HK-2 (cell line): ENCODE measurements at regions not wholly inside any gene's neighbourhood (a gene's known extent, or its start where the extent isn't known, plus 50 kb on each side); places are given as distances from the start of the nearest gene placed in this dataset.

Experiments used
- DNase-seq: peaks from one replicate; pipeline ENCODE4 v3.0.0-alpha.2; 2018; ENCODE audit not compliant: unreplicated experiment

DNA sequence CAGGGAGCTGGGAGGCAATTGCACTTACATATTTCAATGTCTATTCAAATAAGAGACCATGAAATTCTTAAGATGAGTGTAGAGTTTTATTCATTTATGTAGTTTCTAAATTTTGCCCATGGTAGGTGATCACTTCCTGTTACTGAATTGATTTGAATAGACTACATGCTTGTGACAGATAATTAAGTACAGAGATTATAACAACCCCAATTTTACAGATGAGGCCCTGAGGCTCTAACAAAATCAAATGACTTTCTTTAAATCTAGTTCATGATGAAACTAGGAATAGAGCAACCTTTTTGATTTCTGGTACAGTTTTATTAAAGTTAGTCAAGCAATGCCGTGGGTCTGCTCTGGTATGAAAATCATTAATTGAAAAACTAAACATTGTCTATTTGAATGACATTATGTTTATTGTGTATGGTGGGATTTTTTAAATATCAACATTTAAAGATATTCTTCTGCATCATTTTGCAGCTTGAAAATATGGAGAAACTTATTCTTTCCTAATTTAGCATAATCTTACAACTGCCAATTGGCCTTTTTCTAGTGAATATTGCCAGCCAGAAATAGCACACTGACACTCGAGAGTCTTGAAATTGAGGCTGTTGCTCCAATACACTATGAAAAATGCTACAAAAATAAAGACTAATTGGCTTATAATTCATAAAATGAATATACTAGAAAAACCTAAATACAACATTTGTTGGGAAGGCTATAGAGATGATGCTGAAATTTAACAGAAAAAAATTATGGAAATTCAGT lies 308.9 kb downstream of the SLC6A15 start:
- DNase-seq, result no peak

DNA sequence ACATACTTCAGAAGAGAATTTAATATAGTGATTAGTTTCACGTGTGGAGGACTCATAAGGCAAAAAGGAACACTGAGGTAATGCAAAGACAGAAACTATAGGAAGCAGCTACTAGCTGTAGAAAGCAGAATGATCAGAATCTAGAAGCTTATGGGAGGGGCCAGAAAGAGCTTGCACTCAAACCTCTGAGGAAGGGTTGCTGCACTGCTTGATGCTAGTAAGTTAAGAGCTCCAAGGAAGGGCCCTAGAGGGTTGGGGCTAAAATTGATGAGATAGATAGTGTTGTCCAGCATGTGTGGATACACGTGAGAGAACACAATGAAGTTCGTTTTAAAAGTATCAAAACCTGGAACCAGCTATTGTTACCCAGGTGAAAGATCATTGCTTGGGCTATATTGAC lies 311.1 kb downstream of the SLC6A15 start:
- no peak for DNase-seq

DNA sequence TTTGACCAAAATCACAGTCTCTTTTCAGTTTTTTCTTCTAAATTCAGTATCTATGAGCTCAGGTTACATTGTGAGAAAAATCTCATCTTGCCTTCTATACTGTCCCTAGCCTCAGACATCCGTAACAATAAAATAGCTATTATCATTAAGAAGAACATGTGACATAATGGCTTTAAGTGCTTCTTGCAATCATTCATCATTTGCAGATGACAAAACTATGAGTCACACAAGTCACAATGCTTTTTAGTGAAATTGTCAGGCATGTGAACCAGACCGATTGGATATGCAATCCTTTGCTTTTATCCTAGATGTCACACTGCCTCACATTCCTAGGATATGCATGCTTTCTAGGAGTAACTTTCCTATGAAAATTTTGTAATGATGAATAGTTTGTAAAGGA lies 313.1 kb downstream of the SLC6A15 start:
- DNase-seq, result no peak

DNA sequence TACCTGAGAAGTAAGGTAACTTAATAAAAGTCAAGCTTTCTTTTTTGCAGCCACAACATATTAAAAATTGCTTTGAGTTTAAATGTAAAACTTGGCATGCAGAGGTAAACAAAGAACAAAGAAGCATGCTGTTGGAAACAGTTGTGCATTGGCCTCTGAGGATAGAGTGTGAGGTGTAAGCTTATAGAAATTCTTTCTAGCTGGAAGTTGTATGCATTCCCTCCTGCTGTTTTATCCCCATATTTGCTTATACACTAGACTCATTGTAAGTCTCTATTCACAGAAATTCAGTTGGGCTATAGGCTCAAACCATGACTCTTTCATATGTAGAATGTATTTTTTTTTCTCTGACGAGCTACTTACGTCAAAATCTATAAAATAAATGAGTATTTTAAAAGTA lies 316.3 kb downstream of the SLC6A15 start:
- no peak for DNase-seq

DNA sequence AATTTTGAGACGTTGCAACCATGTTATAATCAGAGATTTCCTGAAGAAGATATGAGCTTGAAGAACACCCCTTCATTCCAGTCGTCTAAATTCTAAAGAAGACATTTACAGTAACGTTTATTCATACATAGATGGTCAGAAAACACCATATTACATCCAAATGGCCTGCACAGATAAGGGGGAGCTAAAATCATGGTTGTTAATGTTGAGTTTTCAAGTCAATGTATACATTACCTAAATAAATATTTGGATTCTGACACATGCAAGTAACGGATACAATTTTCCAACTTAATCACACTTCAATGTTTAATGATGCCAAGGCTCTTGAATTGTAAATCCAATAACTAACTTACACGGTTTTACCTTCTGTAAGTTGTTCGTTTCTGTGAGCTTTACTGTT lies 318.4 kb downstream of the SLC6A15 start:
- no peak for DNase-seq

DNA sequence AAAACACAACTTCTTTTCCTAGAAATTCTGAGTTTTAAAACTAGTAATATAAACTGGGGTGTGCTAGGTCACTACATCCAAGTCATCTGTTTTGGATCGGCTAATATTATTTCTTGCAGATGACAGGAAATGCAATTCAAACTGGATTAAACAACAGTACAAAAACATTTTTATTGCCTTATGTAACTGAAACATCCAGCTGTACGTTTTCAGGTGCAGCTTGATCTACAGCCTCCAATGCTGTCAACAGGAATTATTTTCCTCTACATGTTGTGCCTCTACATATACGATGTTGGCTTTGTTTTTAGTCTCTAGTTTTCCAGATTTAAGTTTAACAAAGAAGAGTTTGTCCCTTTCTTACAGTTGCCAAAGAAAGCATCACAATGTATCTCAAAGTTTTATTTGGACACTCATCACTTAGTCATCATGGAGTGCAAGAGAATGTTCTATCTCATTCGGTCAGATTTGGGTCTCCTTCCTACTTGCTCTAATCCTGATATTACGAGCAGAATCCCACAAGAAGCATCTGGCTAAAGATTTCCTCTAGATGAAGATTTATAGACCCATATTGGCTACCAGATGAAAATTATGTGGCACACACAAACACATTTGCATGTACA lies 326.7 kb downstream of the SLC6A15 start:
- DNase-seq, result no peak

DNA sequence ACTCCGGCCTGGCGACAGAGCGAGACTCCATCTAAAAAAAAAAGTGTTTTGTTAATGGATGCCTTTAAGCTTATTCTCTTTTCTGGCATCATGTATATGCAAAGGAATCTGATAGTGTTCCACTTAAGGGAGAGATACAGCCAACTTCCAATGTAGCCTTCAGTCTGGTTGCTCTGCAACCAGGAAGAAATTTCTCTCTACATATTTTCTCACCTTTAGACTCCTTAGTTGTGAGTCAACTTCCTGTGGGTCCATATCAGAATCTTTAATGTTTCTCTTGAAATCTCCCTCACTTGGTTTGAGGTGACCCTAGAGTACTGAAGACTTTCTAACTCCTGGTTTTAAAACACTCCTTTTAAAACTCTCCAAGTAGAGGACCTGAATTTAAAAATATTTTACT lies 340.4 kb downstream of the SLC6A15 start:
- DNase-seq, result no peak

DNA sequence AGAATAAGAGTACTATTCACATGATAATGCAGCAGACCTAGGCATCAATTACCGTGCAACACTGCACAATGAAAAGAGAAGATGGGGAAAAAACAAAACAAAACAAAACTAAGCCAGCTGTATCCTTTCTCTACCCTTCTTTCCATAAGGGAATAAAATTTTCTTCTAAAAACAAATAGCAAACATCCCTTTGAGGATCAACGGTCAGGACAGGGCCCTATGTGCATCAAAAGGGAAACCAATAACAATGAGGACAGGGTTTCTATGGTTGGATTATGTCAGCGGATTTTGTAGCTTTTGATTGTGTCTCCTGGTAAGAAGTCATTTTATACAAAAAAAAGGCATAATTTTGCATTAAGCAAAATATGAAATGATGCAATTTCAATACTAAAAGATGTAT lies 350.3 kb downstream of the SLC6A15 start:
- no peak for DNase-seq

DNA sequence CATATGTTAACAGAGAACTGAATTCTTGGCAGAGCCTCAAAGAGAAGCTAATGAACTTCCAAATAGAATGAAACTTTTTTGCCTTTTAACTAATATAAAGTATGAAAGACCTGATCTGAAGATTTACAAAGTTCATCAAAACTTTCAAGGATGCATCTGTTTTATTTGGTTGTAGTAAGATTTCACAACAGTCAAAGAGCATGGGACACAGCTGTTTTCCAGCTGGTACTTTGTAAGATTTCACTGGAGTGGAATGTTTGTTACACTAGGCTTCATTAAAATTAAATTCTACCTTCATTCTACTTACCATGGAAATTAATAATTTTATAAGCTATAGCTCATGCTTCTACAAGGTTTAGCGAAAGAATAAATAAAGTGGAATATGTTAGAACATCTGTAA lies 351.2 kb downstream of the SLC6A15 start:
- DNase-seq, result no peak

DNA sequence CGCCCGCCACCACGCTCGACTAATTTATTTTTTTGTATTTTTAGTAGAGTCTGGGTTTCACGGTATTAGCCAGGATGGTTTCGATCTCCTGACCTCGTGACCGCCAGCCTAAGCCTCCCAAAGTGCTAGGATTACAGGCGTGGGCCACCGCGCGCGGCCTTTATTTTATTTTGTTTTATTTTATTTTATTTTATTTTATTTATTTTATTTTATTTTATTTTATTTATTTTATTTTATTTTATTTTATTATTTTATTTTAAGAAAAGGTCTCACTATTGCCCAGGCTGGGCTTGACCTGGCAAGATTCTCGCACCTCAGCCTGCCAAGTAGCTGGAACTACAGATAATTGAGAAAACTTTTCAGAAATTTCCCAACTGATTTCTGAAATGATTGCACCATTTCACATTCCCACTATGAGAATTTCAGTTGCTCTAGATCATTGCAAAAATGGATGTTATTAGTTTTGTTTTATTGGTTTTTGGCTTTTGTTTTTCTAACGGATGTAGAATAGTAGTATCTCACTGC lies 358.3 kb downstream of the SLC6A15 start:
- DNase-seq, result no peak

DNA sequence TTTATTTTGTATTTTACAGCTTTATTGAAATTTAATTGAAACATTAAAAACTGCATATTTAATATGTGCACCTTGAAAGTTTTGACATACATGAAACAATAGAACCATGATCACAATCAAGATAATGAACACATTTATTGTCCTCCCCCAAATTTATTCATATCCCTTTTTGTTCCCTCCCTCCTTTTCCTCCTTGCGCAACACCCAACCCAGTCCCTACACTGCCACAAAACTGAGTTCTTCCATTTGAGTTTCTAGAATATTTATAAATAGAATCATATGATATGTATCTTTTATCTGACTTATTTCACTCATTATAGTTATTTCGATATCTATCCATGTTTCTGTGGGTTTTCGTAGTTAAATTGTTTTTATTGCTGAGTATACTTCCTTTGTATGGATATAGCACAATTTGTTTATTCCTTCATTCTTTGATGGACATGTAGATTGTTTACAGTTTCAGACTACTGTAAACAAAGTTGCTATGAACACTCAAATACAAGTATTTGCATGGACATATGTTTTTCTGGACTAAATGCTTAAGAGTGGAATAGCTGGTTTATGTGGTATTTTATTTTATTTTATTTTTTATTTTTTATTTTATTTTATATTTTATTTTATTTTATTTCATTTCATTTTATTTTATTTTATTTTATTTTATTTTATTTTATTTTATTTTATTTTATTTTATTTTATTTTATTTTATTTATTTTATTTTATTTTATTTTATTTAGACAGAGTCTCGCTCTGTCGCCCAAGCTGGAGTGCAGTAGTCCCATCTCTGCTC lies 359.1 kb downstream of the SLC6A15 start:
- no peak for DNase-seq

DNA sequence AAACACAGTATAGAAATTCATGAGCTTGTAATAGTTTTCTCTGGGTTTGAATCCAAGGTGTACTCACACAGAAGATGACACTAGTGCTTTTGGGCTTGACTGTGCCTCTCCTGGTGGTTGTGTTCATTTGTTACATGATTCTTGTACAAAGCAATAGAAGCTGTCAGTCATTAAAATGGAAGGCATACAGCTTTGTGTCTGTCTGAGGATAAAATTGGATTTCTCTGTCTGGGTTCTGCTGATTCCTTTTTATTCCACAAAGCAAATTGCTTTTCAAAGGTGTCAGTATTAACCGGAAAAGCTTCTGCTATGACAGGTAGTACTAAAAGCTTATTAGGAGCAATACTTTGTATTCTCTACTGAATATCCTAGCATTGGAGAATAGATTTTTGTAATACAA lies 361.2 kb downstream of the SLC6A15 start:
- DNase-seq, result no peak

DNA sequence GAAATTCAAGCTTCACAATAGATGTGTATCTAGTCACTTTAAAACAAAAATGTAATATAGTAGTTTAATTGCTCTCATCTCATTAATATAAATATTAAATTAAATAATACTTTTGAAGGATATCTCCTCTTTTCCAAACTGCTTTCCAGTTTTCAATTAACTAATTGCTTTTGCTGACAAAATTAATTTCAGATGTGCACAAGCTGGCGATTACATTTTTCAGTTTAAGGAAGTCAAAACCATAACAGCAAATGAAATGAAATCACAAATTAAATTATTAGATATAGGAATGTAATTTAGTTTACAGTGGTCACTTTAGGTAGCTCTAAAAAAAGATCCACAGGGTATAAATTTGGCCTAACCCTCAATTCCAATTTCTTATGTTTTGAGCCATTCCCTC lies 362.1 kb downstream of the SLC6A15 start:
- no peak for DNase-seq

DNA sequence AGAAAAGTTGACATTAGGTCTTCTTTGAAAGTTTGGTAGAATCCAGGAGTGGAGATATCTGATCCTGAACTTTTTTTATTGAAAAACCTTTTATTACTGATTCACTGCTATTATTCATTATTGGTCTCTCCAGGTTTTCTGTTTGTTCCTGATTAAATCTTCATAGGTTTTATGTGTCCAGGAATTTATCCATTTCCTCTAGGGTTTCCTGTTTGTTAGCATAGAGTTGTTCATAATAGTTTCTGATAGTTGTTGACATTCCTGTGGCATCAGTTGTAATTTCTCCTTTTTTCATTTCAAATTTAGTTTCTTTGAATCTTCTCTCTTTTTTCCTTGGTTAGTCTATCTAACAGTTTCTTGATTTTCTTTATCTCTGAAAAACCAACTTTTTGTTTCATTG lies 370.3 kb downstream of the SLC6A15 start:
- no peak for DNase-seq

DNA sequence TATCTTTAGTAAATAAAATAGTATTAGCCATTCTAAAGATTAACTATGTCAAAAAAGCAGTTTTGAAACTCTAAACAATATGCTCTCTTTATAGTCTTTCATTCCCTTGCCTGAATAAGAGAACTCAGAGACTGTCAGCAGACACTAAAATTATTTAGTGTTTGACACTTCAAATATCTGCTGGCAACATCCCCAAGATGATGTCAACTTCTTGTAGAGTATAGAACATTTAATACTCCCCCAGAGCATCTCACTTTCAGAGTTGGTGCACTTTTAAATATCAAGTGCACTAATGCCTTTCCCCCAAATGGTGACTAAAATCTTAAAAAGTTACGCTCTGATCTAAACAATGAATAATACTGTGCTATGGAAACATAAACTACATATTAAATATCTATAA lies 374.9 kb downstream of the SLC6A15 start:
- DNase-seq, result no peak

DNA sequence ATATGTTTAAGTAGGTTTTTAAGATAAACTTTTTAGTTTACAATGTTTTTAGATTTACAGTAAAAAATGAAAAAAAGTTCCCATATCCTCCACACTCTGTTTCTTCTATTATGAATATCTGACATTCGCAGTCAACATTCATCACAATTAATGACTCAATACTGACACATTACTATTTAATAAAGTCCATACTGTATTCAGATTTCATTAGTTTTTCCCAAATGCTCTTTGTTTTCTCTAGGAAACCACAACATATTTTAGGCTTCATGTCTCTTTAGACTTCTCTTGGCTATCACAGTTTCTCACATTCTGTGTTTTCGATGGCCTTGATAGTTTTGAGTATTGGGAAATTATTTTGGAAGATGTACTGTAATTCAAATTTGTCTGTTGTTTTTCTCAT lies 399.8 kb downstream of the SLC6A15 start:
- no peak for DNase-seq

DNA sequence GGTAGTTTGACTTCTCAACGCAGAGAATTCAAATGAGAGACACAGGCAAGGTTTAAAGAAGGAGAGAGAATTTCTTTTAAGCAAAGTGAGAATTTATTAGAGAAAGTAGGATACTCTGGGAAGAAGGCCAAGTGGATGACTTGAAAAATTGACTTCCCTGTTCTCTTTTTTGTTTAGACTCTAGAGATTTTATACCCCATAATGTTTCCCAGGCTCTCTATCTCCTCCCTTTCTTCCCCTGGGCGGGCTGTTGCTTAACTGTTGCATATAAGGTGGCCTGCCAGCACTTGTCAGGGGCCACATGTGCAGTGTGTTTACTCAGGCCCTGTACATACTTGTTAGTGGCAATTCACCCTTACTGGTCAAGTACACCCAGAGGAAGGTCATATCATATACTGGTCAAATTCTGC lies 403.7 kb downstream of the SLC6A15 start:
- DNase-seq, result no peak

DNA sequence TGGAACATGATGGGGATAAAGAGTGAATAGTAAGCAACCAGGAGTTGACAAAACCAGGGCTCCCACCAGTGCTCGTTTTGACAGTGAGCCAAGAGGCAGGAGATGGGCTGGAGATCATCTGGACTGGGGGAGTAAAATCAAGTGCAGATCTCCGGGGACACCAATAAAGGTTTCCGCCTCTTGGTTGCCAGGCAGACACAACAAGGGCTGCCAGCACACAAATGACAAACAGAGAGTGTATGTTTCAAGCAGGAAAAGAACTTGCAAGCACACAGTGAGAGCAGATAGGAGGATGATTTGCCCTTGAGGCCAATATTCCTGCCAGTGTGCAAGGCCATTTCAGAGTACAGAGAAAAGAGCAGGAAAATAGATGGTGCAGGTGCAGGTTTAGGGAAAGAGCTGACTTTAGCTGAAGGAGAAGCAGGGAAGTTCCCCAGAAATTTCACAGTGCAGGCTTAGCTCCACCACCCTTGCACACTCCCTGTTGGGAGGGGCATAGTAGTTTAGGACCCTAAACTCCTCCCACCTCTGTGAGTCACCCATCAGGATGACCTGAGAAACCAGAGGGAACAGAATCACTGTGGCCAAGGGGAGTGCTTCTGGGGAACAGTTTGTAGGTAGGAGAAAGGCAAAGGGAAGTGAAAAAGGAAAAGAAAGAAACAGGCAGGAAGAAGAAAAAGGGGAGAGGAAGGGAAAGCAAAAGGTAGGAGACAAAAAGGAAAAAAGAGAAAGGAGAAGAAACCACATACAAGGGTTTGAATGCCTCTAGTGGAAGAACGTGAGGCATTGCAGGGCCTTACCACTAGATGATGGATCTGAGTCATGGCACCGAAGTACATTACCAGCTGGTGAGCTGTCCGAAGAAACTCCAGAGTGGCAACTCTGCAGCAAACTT lies 404.4 kb downstream of the SLC6A15 start:
- peak; percentile 44 for DNase-seq

DNA sequence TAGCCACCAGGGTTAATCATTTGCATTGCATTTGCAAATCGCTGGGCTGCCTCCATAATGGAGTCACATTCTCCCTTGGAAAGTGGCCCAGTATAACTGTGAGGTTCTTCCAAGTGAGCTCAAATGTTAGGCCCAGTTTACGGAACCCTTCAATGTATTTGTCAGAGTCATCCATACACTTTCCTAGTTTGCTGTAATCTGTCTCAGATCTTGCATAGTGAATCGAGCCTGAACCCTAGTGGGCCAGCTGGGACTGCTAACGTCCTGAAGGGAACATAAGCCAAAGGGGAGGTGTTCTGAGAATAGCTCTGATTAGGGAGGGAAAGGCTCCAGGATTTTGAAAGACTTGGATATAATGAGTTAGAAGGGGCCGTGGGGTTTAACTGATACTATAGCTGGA lies 406.3 kb downstream of the SLC6A15 start:
- DNase-seq, result no peak

DNA sequence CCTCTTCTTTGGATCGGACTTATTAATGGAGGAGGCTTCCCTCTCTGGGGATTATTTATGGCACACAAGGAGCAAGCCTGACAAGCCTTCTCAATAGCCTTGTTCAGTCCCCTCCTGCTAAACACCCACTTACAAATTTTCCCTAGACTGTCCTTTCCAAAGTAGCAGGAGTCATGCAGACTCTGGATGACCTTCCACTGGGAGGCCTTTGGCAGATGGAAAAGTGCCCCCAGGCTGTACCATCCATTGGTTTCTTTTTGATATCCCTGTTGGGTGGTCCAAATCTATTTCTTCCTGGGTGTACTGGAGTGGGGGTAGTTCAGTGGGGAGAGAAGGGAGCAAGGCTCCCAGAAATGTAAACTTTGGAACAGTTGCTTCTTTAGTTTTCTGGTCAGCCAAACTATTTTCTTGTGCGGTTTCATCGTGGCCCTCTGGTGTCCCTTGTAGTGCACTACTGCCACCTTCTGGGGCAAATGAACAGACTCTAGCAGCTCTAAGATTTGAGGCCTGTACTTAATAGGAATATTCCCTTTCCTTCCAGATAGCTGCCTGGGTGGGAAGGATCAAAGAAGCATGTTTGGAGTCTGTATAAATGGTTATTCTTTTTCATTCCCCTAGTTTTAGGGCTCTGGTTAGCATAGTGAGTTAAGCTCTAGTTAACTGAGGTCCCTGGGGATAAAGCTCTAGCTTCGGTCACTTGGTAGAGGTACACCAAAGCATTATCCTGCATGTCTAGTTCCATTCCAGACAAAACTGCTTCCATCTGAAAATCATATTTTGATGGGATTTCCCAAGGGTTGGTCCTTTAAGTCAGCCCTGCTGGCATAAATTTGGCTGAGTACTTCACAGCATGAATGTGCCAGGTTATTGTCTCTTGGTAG lies 409.5 kb downstream of the SLC6A15 start:
- DNase-seq, result peak; percentile 35
